OCI-LY7 (cell line): ENCODE measurements at regions not wholly inside any gene's neighbourhood (a gene's known extent, or its start where the extent isn't known, plus 50 kb on each side); places are given as distances from the start of the nearest gene placed in this dataset.

Experiments used
- BruUV-seq: library from RNA; stranded (reverse); fragments of 400-500 nt; replicated peaks from 2 replicates; lab custom pipeline; 2021; lab: Mats Ljungman, UMichigan
- CTCF ChIA-PET: fragments of 300-600 bp; sonication (Branson Sonifier 250); formaldehyde crosslinking; loops from one replicate; lab custom pipeline; 2022; ENCODE audit warnings: antibody characterized with exemption; ENCODE audit not compliant: unreplicated experiment; lab: Charles Lee
- POLR2A ChIA-PET: fragments of 300-600 bp; sonication (Branson Sonifier 250); formaldehyde crosslinking; loops from one replicate; lab custom pipeline; 2022; ENCODE audit warnings: antibody characterized with exemption; lab: Charles Lee
- DNase-seq: peaks from one replicate; pipeline ENCODE4 v3.0.0-alpha.2; 2015; ENCODE audit warnings: low spot score
- H2AFZ ChIP-seq: fragments of 200-600 bp; sonication (generic), shearing (Covaris generic); 2 replicates; pipeline ENCODE4 v1.6.1; 2014; ENCODE audit warnings: mild to moderate bottlenecking, antibody characterized with exemption, low read length, moderate library complexity
- H3K27ac ChIP-seq: fragments of 200-600 bp; sonication (generic); 2 replicates; pipeline ENCODE4 v1.5.1; 2014; ENCODE audit warnings: mixed run types, low read depth, mild to moderate bottlenecking, moderate library complexity, low read length, inconsistent platforms; ENCODE audit not compliant: poor library complexity, severe bottlenecking
- H3K36me3 ChIP-seq: fragments of 200-600 bp; sonication (generic); 2 replicates; pipeline ENCODE4 v1.6.1; 2014; ENCODE audit warnings: mild to moderate bottlenecking, antibody characterized with exemption, low read length, moderate library complexity, mixed read lengths; ENCODE audit not compliant: insufficient read depth
- H3K4me1 ChIP-seq: fragments of 200-600 bp; sonication (generic); 2 replicates; pipeline ENCODE4 v1.5.1; 2014; ENCODE audit warnings: mild to moderate bottlenecking, low read length; ENCODE audit not compliant: insufficient read depth, poor library complexity, severe bottlenecking
- H3K4me2 ChIP-seq: fragments of 200-600 bp; sonication (generic); 2 replicates; pipeline ENCODE4 v1.6.1; 2014; ENCODE audit warnings: mild to moderate bottlenecking, low read length
- H3K4me3 ChIP-seq: fragments of 200-600 bp; sonication (generic); 2 replicates; pipeline ENCODE4 v1.5.1; 2014; ENCODE audit warnings: mild to moderate bottlenecking, low read depth, low read length; ENCODE audit not compliant: poor library complexity, severe bottlenecking
- H3K79me2 ChIP-seq: fragments of 200-600 bp; sonication (generic); 2 replicates; pipeline ENCODE4 v1.6.1; 2016; ENCODE audit warnings: low read depth, mild to moderate bottlenecking, low read length, moderate library complexity, mixed read lengths; ENCODE audit not compliant: insufficient read depth
- H3K9me2 ChIP-seq: fragments of 200-600 bp; sonication (generic); 2 replicates; pipeline ENCODE4 v1.6.1; 2016; ENCODE audit warnings: mild to moderate bottlenecking, low read length, mixed read lengths; ENCODE audit not compliant: insufficient read depth
- H3K9me3 ChIP-seq: fragments of 200-600 bp; sonication (generic); 2 replicates; pipeline ENCODE4 v1.6.1; 2014; ENCODE audit warnings: mild to moderate bottlenecking, mixed run types, low read length, mixed read lengths
- H4K20me1 ChIP-seq: fragments of 200-600 bp; sonication (generic); 2 replicates; pipeline ENCODE4 v1.6.1; 2014; ENCODE audit warnings: mild to moderate bottlenecking, antibody characterized with exemption, low read length, moderate library complexity, mixed read lengths; ENCODE audit not compliant: insufficient read depth
- CTCF ChIP-seq: fragments of 200-600 bp; sonication (generic); conservative IDR thresholded peaks from 2 replicates; pipeline ENCODE4 v1.5.1; 2014; ENCODE audit warnings: mild to moderate bottlenecking, antibody characterized with exemption, low read length, moderate library complexity, mixed read lengths
- EZH2phosphoT487 ChIP-seq: fragments of 200-600 bp; sonication (generic); IDR thresholded peaks from 2 replicates; pipeline ENCODE4 v1.6.1; 2018; ENCODE audit warnings: low read depth, borderline replicate concordance, mild to moderate bottlenecking, mixed run types, antibody characterized with exemption, low read length, moderate library complexity, mixed read lengths
- intact Hi-C: fragments of 100-400 bp; cut with micrococcal nuclease; formaldehyde crosslinking; loops from one replicate; pipeline ENCODE4 v1.10.0; 2022; ENCODE audit not compliant: unreplicated experiment

GRCh38 chr2:122180972-122181371 lies 425.5 kb downstream of the TSN start:
- no peak overlapping the region for H3K4me2 ChIP-seq
- BruUV-seq = no TSS peak
- H3K9me2 ChIP-seq = no peaks in the 10 kb centered on the region
- no peak overlapping the region for H3K4me3 ChIP-seq
- CTCF ChIA-PET = no interaction called here
- POLR2A ChIA-PET = interaction anchor here (1.5 kb wide), 1 partner anchor 10 kb away, joined by 3 read pairs; no protein-coding TSS in a partner anchor
- H3K9me3 ChIP-seq = no peaks in the 10 kb centered on the region
- no peak overlapping the region for H2AFZ ChIP-seq
- no peaks in the 10 kb centered on the region for H3K36me3 ChIP-seq
- intact Hi-C loops = no loop called here
- H3K79me2 ChIP-seq = no peaks in the 10 kb centered on the region
- TF ChIP-seq CTCF (no peak), EZH2phosphoT487 (no peak)
- no peaks in the 10 kb centered on the region for H4K20me1 ChIP-seq
- H3K4me1 ChIP-seq = no peaks in the 10 kb centered on the region
- no peak overlapping the region for H3K27ac ChIP-seq
- no peak for DNase-seq

DNA sequence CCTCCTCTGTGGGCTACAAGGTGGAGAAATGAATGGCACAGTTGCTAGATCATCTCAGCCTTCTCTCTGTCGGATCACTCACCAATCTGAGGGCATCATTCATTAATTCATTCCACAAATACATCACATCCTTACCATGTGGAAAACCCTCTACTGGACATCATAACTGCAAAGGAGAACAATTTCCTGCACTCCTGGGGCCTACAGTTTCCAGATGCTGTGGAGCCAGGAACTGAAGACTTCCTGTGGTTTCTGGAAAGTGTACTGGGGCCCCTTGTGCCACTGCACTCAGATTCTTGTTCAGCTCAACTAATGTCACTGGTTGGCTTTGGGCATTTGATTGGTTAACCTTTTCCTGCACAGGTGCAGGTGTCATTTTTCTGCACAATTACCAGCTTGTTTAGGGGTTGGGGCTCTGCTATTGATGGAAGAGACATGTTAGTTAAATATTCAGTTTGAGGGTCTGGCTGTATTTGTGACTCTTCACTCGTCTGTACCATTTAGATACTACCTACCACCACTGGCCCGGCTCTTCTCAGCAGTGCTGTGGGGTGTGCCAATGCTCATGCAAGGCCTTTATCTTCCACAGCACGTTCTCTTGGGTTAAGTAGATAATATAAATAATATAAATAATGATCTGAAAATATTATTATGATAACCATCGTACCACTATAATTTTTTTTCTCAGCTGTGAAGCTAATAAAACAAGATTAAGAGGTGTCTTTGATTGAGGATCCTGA lies 427.3 kb downstream of the TSN start:
- intact Hi-C loops = no loop called here
- H3K79me2 ChIP-seq = no peaks in the 10 kb centered on the region
- no peaks in the 10 kb centered on the region for H3K4me1 ChIP-seq
- no peak for TF ChIP-seq EZH2phosphoT487
- no peak for TF ChIP-seq CTCF
- no peak overlapping the region for H3K4me2 ChIP-seq
- H3K9me3 ChIP-seq = no peaks in the 10 kb centered on the region
- no peaks in the 10 kb centered on the region for H3K36me3 ChIP-seq
- H4K20me1 ChIP-seq = no peaks in the 10 kb centered on the region
- no peak overlapping the region for H3K4me3 ChIP-seq
- POLR2A ChIA-PET = no interaction called here
- CTCF ChIA-PET = no interaction called here
- H2AFZ ChIP-seq = no peak overlapping the region
- DNase-seq = no peak
- H3K27ac ChIP-seq = no peak overlapping the region
- H3K9me2 ChIP-seq = no peaks in the 10 kb centered on the region
- BruUV-seq = no TSS peak

GRCh38 chr2:122183890-122184289 lies 428.4 kb downstream of the TSN start:
- DNase-seq = no peak
- no peak for TF ChIP-seq EZH2phosphoT487
- no peak for TF ChIP-seq CTCF
- Histone ChIP-seq H3K9me3 (no peaks in the 10 kb centered on the region), H3K27ac (no peak overlapping the region), H3K79me2 (no peaks in the 10 kb centered on the region), H2AFZ (no peak overlapping the region), H3K36me3 (no peaks in the 10 kb centered on the region), H3K4me2 (no peak overlapping the region), H3K9me2 (no peaks in the 10 kb centered on the region), H3K4me3 (no peak overlapping the region), H3K4me1 (no peaks in the 10 kb centered on the region), H4K20me1 (no peaks in the 10 kb centered on the region)
- ChIA-PET POLR2A (no interaction called here), CTCF (no interaction called here)
- no TSS peak for BruUV-seq
- intact Hi-C loops = no loop called here
